ENCODE measurements at regions not wholly inside any gene's neighbourhood (a gene's known extent, or its start where the extent isn't known, plus 50 kb on each side); places are given as distances from the start of the nearest gene placed in this dataset.
"Not testable (repeated sequence)": the region's sequence is repeated elsewhere in the genome, so short reads cannot be mapped to it uniquely, and the experiment has no call there.

DNA sequence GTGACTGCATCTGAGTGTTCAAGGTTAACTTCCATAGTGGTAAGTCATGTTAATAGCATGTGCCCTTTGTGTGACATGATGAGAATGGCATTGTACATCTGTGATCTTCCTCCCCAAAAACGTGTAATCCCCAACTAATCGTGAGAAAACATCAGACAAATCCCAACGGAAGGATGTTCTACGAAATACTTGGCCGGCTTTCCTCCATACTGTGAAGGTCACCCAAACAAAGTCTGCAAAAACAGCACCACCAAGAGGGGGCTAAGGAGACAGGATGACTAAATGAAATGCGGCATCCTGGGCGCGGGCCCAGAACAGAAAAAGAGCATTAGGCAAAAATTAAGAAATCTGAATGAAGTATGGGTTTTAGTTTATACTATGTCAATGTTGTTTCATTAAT lies 81.8 kb downstream of the MED10 start:
- TF ChIP-seq, protein P1, sequence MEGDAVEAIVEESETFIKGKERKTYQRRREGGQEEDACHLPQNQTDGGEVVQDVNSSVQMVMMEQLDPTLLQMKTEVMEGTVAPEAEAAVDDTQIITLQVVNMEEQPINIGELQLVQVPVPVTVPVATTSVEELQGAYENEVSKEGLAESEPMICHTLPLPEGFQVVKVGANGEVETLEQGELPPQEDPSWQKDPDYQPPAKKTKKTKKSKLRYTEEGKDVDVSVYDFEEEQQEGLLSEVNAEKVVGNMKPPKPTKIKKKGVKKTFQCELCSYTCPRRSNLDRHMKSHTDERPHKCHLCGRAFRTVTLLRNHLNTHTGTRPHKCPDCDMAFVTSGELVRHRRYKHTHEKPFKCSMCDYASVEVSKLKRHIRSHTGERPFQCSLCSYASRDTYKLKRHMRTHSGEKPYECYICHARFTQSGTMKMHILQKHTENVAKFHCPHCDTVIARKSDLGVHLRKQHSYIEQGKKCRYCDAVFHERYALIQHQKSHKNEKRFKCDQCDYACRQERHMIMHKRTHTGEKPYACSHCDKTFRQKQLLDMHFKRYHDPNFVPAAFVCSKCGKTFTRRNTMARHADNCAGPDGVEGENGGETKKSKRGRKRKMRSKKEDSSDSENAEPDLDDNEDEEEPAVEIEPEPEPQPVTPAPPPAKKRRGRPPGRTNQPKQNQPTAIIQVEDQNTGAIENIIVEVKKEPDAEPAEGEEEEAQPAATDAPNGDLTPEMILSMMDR (IDR thresholded peaks at IDR 0.05) = no peak
- no peak for TF ChIP-seq POLR2A (IDR thresholded peaks at IDR 0.05)
- intact Hi-C loops (cut with DNase I; ENCODE audit: low total_unique reads) = no loop called here
- no peak for DNase-seq (ENCODE audit: low spot score in 2 of 2)
- no peak overlapping the region for H3K4me3 ChIP-seq (ENCODE audit: low read depth, poor library complexity, severe bottlenecking)
- WGBS, 2 donors = 77 to 78% methylated on average over 8 of the region's 8 CpGs

DNA sequence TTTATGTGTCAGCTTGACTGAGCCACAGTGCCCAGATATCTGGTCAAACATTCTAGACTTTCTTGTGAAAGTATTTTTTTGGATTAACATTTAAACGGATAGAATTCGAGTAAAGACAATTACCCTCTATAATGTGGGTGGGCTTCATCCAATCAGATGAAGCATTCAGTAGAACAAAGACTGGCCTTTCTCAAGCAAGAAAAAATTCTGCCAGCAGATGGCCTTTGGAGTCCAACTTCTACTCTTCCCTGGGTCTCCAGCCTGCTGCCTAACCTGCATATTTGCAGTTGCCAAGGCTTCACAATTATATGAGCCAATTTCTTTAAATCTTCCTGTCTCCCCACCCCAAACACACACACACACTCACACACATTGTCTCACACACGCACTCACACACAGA lies 86.4 kb downstream of the MED10 start:
- WGBS, 2 donors = 24 to 28% methylated on average over 3 of the region's 3 CpGs
- no peak overlapping the region for H3K4me3 ChIP-seq (ENCODE audit: low read depth, poor library complexity, severe bottlenecking)
- TF ChIP-seq, protein P1 (IDR thresholded peaks at IDR 0.05) = no peak
- no peak for TF ChIP-seq POLR2A (IDR thresholded peaks at IDR 0.05)
- DNase-seq (ENCODE audit: low spot score in 2 of 2) = no peak
- intact Hi-C loops (cut with DNase I; ENCODE audit: low total_unique reads) = no loop called here

DNA sequence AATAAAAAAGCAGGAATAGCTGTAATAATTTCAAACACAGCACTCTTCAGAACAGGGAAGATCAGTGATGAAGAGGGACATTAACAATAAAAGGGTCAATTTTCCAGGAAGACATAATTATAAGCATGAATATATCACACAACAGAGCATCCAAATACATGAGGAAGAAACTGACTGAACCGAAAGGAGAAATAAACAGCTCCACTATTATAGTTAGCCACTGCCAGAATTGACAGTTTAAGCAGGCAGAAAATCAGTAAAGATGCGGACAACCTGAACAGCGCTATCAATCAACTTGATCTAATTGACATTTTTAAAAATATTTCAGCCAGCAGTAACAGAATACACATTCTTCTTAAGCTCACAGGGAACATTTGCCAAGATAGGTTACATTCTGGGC lies 89.1 kb downstream of the MED10 start:
- intact Hi-C loops (cut with DNase I; ENCODE audit: low total_unique reads) = no loop called here
- 89% methylated on average over 3 of the region's 3 CpGs for WGBS, 2 donors

DNA sequence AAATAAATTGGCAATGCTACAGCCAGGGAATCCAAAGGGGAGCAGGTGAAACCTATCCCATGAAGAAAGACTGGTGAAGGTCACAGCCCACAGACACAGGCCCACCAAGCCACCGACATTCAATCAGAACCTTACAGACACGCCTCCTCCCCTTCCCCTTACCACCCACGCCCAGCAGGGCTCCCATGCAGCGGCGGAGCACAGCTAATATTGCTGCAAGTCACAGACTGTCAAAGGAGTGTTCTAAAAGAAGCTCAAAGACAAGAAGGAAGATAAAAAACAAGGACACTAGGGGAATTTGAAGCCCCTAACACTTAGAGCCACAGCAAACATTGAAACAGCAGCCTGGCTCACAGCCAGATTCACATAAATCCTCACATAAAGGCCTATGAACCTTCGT lies 91.2 kb downstream of the MED10 start:
- 35 to 48% methylated on average over 6 of the region's 6 CpGs for WGBS, 2 donors
- TF ChIP-seq, protein P1 (IDR thresholded peaks at IDR 0.05) = no peak
- TF ChIP-seq POLR2A (IDR thresholded peaks at IDR 0.05) = no peak
- intact Hi-C loops (cut with DNase I; ENCODE audit: low total_unique reads) = no loop called here
- H3K4me3 ChIP-seq (ENCODE audit: low read depth, poor library complexity, severe bottlenecking) = no peak overlapping the region
- DNase-seq (ENCODE audit: low spot score in 2 of 2) = no peak

More for the DNA sequence above, 89.1 kb downstream of the MED10 start:
- no peak for DNase-seq (ENCODE audit: low spot score in 2 of 2)
- no peak for TF ChIP-seq POLR2A (IDR thresholded peaks at IDR 0.05)
- TF ChIP-seq, protein P1 (IDR thresholded peaks at IDR 0.05) = no peak
- no peak overlapping the region for H3K4me3 ChIP-seq (ENCODE audit: low read depth, poor library complexity, severe bottlenecking)

DNA sequence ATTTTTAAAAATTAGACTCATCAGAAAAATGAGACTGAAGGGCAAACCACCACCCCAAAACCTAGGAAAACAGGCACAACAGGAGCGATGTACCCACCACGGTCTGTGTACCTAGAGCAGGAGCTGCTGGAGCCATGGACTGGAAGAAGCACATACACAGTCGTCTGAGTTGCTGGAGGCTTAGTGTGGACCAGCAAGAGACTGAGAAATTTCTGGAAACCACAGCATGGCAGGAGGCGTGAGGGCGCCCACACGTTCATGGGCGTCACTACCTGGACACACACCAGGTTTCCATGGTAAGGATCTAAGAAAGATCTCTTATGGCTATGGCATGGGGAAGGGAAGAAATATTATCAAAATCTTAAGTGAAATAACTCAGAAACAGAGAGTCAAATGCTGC lies 91.9 kb downstream of the MED10 start:
- intact Hi-C loops (cut with DNase I; ENCODE audit: low total_unique reads) = no loop called here
- 84 to 87% methylated on average over 7 of the region's 7 CpGs for WGBS, 2 donors
- no peak overlapping the region for H3K4me3 ChIP-seq (ENCODE audit: low read depth, poor library complexity, severe bottlenecking)
- peak in 1 of 2 donors; percentile 58 for DNase-seq (ENCODE audit: low spot score in 2 of 2)
- TF ChIP-seq POLR2A (IDR thresholded peaks at IDR 0.05) = no peak
- TF ChIP-seq, protein P1 (IDR thresholded peaks at IDR 0.05) = no peak

DNA sequence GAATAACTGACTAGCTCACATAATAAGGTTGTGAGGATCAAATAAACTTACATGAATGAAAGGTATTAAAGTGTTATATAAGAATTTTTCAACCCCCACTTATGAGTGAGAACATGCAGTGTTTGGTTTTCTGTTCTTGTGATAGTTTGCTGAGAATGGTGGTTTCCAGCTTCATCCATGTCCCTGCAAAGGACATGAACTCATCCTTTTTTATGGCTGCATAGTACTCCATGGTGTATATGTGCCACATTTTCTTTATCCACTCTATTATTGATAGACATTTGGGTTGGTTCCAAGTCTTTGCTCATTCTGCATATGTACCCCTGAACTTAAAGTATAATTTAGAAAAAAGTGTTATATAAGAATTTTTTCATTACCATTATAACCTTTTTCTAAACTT lies 93.9 kb downstream of the MED10 start:
- DNase-seq (ENCODE audit: low spot score in 2 of 2); intact Hi-C loops (cut with DNase I; ENCODE audit: low total_unique reads); H3K4me3 ChIP-seq (ENCODE audit: low read depth, poor library complexity, severe bottlenecking): not testable (repeated sequence)
